HG03095 (cell line): ENCODE measurements at regions not wholly inside any gene's neighbourhood (a gene's known extent, or its start where the extent isn't known, plus 50 kb on each side); places are given as distances from the start of the nearest gene placed in this dataset.

Source experiments
- ATAC-seq: cut with Tn5 transposase; IDR thresholded peaks from one replicate; pipeline ENCODE4 v1.9.1; 2021; ENCODE audit warnings: moderate library complexity; ENCODE audit not compliant: unreplicated experiment

DNA sequence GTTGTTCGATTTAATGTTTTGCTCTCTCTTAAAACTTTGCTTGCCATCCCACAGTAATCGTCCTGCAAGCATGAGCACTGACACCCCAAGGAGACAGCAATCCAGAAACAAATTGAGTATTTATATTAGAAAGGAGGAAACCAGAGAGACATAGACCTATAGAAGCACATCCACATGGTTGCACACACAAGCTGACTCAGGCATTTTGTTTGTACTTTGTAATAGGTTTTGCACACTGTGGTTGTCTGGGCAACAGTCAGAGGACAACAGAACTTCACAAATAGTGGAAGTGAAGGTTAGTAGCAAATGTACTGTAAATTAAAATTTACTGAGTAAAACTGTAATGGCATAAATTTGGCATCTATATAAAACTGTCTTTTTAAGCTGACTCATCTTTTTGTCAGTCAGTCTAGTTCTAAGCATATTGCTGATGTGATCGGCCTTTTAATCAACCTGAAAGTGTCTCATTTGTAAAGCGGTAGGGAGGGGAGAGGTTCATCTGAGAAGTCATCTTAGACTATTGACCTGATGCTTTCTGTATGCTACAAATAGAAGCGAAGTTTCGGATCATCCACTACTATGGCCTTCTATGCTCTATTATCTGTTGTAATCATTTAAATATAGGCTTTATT lies 1624.7 kb downstream of the ARAP2 start:
- no peak for ATAC-seq

DNA sequence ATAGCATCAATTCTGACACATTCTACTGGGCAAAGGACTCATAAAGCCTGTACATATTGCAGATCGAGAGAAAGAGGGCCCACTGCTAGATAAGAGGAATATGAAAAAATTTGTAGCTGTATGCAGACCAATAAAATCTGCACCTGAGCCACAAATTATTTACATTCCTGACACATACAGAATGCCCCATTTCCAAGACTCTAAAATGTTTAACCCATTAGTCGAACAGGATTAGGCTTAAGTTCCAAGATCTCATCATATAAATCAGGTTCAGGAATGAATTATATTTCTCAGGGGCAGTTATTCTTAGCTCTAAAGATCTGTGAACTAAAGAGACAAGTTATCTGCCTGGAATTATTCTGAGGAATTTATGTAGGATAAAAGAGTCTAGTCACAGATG lies 1615.8 kb downstream of the ARAP2 start:
- ATAC-seq, result no peak

DNA sequence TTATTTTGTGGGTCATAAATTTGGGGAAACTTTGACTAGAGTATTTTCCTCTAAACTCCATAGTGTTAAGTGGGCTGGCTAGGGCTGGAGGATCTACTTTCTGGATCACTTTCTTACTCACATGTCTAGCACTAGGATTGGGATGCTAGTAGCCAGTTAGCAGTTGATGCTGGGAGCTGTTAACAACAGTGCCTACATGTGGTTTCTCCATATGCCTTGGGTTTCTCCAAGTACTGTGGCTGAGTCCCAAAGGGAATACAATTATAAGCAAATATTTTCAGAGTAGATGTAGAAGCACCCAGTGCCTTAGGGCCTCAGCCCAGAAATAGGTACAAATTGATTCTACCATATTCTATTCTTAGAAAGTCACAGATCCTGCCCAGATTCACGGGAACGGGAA lies 1614.9 kb downstream of the ARAP2 start:
- no peak for ATAC-seq

DNA sequence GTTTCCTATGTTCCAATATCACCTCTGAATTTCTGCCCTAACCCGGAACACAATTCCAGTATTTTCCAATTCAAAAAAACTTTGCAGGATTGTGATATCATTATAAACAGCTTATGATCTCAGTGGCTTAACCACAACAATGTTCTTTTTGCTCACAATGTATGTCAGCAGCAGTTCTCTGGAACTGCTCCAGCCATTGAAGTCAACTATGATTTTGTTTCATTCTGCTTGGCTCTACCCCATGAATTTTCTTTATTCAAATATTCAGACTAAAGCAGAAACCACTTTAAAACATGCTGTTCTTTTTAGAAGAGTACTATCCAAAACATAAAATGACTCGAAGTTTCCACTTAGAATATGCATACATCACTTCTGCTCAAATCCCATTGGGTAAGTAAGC lies 1611.1 kb downstream of the ARAP2 start:
- no peak for ATAC-seq

DNA sequence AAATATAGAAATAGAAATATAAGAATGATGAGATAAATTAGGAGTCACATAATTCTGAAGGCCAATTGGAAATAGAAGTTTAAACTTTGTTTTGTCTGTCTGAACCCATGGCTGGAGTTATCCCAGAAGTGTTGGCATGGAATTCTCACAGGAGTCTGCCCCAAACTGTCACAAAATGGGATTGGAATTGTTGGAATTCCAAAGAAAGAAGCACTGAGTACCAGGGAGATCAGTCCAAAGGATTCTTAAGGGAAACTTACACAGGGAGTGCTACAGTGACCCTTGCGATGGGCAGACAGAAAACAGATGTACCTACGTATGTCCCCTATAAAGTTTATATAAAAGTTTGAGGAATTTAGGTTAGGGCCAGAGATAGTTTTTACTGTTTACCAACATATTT lies 1607.7 kb downstream of the ARAP2 start:
- no peak for ATAC-seq

DNA sequence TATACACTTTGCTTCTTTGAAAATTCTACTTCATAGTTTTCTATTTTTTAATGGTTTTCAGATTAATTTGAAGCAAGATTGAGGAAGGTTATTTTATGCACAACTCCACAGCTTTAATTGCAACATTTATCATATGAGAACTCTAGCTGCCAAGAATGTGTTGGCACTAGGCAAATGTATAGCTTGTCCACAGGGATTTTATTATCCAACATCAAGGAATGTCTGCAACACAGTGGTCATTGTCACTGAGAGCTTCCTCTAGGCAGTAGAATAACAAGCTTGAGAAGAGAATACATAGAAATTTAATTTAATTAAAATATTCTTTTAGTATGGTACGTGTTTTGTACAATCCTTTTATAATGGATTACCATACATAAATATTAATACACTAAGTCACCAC lies 1600.8 kb downstream of the ARAP2 start:
- no peak for ATAC-seq

DNA sequence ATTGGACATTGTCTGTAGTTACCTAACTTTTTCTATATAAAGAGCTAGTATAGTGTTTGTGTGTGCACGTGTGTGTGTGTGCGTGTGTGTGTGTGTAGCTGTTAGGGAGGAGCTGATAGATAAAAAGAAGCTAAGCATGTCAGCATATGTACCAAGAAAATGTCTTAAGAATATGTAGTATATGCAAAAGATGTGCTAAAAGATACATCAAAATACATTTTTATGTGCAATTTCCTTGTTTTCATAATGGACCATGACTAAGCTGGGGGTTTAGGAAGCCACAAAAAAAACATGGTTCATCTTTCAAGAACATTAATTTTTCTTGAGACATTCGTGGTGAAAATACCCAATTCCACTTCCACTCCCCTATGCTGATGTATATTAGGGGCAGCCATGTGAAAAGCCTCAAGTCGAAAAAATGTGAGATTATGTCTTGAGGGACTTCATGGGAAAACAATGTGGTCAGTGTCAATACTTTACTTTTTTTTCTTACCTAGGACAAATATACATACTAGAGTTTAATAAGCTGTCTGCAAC lies 1599.7 kb downstream of the ARAP2 start:
- ATAC-seq, result no peak

DNA sequence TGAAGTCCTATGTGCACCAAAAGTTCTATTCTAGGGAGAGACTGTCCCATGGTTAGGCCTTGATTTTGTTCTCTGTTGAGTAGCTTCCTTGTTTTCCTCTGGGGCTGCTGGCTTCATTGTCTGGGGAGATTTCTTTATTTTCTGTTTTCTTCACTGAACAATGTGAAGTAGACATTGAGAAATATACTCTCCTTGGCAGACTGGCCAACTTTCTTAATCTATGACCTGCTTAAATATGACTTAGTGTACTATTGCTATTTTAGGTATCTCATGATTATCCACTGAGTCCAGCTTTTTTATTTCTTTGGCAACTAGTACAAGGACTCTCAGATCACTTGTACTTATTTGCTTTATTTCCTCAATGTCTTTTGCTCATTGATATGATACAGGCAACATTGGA lies 1594.6 kb downstream of the ARAP2 start:
- ATAC-seq, result no peak

DNA sequence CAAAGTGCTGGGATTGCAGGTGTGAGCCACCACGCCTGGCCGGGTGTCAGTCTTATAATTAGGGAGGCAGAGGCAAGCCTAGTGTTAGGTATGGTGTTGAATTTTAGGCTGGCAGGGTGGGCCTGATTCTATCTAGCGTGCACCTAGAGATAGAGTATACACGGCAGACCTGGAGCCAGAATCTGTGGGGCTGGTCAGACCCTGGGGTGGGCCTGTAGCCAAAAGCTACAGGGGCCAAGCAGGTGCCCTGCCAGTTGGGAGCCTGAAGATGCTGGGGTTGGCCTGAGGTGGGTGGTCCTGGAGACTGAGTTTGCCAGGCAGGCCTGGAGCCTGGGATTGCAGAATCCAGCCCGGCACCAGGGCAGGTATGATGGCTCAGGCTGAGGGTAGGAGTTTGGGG lies 1580.3 kb downstream of the ARAP2 start:
- ATAC-seq, result no peak

DNA sequence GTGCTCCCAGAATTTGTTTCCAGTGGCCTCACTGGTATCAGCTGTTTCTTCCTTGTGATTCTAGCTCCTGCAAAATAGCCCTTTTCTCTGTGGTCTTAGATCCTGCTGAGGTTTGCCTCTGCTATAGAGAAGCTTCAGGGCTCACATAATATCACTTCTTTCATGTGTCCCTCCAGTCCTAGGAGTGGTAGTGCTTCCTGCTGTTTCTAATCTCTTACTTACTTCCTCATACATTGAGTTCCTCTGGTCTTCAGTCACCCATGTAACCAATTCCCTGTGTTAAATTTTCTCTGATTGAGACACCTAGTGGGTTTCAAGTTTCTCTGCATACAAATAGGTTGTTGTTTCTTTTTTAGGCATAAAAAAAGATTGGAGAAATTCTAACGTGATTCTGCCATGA lies 1567.9 kb downstream of the ARAP2 start:
- ATAC-seq, result no peak

DNA sequence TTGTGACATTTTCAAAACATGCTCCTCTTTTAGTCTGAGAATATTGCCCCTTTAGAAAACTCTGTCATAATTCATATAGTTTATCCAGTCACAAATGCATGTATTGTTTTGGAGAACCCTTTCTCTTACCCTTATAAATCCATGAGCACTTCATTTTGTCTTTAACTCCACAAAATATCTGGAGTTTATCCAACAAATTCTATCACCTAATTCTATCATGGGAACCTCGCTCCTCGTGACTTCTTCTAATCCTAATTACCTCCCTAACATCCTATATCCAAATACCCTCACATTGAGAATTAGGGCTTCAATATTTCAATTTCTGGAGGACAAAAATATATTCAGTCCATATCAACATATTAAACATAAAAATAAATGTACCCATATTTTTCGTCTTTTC lies 1565.9 kb downstream of the ARAP2 start:
- no peak for ATAC-seq

DNA sequence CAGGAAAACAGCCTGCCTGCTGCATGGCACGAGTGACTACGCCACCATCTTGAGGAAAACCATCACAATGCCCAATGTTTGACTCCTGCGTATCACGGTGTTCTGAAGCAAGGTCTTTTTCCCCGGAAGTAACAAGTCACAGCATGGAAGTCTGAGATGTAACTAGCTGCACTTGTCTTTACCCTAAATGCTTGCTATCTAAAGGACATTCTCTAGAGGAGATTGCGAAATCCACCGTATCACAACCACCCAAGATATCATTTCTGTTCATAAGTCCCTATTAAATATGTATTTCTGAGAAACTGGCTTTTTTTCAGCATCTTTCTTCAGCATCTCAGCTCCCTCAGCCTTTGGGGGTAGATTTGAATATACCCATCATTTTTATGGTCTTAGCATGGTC lies 1565.1 kb downstream of the ARAP2 start:
- ATAC-seq, result no peak

DNA sequence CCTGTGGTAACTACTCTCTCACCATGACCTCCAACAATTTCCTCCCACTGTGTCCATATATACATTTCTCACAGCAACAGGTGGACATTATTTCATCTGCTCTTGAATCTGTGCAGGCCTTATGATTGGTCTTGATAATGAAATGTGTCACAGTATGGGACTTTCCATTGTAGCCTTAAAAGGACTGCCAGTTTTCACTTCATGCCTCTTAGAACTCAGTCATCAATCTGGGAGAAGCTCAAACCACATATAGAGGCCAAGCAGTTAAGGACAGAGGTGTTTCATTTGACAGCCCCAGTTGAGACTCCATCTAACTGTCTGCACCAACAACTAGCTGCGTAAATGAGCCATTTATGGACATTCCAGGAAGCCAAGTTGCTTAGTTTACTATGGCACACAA lies 1534.8 kb downstream of the ARAP2 start:
- no peak for ATAC-seq

DNA sequence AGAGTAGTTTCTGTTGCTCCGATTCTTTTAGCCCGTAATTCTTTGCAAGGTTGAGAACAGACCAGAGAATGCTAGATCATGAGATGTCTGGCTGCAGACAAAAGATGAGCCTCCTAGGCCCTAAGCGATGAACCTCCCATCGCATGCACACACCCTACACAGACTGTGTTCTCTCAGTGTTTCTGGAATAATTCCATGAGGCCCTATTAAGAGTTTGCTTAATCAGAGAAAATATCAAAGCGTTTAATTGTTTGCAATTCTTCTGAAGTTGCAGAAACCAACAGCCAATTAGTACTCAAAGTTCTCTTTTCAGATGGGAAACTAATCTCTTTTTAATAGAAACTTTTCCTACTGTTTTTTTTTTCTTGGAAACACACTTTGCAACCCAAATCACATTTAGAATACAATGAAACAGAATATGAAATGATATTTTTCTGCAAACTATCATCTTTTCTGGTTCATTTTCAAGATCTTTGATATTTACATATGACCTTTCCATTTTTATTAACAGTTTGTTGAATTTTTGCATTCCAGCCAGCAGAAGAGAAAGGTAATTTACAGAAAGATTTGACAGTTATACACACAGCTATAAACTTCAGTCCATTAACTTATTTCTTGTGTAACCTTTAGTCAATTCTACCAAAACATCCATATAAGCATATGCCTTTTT lies 1525.6 kb downstream of the ARAP2 start:
- ATAC-seq, result no peak

DNA sequence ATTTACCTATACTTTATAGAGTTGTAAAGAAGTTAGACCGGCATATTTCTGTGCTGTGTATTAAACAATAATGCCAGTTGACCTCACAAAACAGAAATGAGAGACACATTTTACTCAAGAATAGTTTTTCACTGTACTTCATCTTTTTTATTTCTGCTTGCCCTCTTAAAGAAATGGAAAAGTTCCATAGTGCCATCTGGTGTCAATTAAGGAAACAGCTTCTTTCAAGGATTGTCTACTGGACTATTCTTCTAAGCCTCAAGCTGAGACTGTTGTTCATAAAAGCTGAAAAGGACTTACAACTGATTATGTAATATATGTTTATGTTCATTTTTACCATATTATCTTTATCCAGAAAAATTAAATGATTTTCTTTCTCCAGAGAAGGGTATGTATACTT lies 1523.7 kb downstream of the ARAP2 start:
- no peak for ATAC-seq

DNA sequence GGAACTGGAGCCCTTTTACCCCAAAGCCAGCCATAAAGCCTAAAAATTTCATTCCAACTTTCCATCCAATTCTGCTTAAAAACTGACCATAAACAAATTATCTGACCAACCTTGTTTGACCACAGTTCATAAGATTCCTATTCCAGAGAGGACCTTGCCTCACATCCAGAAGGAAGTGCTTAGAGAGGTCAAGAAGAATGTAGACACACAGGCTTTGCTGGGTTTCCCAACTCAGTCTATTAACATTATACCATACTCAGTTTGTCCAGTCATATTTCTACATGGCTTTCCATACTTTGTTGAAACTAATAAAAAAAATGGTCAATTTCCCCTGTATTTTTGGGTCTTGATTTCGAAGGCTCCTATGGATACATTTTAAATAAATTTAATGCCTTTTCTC lies 1522.5 kb downstream of the ARAP2 start:
- ATAC-seq, result no peak

DNA sequence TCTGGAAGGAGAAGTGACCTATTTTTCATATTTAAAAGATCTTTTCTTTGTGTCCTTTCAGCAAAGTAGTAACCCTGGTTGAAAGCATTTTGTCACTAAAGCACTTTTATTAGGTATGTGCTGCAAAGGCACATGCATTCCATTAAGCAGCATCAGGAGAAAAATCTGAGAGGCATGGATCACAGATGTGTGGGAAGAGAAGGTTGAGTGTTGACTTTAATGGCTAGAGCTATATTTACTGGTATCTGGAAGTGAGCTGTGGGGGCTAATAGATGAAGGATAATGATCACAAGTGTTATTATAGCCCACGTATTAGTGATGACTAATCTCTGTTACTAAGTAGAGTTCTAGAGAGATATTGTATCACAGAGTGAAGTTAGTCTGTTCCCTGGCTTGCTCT lies 1520.7 kb downstream of the ARAP2 start:
- no peak for ATAC-seq

DNA sequence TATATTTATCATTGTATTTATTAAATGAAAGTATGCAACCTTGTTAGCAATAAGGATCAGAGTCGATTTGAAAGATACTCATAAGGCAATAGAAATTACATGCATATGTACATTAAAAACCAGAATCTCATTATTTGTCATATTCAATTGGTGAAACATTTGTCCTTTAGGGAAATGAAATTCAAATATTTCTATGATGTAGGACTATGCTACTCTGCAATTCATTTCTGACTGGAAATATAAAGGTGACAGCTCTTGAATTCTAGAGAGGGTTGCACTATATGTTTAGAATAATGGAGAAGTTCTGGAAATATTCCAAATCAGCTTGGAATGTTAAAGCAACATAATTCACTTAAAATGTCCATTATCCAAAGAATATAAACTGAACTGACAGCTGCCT lies 1519.8 kb downstream of the ARAP2 start:
- no peak for ATAC-seq

DNA sequence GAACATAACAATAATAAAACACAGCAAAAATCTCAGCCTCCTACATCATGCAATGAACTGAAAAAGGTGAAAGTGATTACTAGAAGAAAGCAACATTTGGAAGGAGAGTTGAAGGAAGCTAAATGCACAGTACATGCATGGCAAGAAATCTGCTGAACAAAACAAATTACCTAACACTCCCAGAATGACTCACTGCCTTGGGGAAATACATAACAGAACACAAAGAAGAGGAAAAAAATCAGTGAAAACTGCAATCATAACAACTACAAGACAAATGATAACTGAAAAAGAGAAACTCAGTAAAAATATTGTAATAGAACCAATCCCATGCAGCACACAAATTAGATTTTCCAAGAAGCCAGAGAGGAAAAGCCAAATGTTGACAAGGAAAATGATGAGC lies 1513.2 kb downstream of the ARAP2 start:
- no peak for ATAC-seq

DNA sequence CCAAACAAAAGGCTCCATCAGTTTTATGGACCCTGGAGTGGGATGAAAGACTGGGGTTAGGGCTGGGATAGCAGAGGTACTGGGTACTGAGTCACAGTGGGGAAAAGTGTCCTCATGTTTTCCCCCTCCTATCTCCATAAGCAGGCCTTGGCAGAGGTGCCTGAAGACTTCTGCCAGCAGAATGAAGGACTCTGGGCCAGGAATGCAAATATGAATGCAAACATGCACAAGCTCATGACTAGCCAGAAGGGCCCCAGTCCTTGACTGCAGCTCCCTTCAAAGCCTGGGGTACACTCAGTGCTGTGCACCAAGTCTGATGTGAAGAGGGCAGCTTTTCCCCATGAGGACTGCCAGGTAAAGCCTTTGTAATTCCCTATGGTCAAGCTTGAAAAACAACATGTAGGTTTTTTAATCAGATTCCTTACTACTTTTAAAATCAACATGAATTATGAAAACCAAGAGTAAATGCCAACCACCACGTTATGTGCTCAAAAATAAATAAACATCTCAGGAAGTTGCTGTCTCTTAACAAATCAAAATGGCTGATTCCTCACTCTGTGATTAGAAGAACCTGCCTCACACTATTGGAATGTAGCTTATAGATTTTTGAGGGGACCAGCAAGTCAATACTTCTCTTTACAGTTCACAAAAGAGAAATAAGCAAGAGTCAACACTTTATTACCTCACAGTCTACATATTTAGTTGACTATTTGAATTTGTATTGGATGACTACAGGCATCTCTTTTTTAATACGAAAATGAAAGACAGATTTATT lies 1512.0 kb downstream of the ARAP2 start:
- no peak for ATAC-seq

DNA sequence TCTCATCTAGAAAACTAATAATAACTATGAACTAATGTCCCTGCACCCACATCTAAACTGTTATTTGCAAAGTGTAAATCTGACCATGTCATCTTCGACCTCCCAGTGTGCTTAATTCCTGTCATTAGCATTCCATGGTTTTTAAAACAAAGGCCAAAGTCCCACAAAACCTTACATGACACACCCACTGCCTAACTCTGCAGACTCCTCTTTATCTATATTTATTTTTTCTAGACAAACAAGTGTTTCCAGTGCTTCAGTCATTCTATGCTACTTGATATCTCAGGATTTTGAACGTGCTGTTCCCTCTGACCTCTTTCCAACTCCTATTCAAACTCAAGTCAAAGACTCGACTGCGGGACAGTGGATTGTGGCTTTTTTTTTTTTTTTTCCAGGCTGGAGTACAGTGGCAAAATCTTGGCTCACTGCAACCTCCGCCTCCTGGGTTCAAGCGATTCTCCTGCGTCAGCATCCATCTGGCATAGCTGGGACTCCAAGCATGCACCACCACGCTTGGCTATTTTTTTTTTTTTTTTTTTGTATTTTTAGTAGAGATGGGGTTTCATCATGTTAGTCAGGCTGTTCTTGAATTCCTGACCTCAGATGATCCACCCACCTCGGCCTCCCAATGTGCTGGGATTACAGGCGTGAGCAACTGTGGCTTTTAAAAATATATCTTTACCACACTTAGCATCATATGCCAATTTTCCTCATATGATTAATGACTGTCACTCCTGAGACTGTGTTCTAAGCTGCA lies 1511.0 kb downstream of the ARAP2 start:
- no peak for ATAC-seq
